Hepatocyte (in vitro differentiated cells): ENCODE measurements at regions not wholly inside any gene's neighbourhood (a gene's known extent, or its start where the extent isn't known, plus 50 kb on each side); places are given as distances from the start of the nearest gene placed in this dataset.

Experiments used
- DNase-seq: peaks from one replicate; pipeline ENCODE4 v3.0.0-alpha.2; 2016; ENCODE audit warnings: low spot score
- H2AFZ ChIP-seq: fragments of 200-600 bp; sonication (generic); 2 replicates; pipeline ENCODE4 v1.6.0; 2016; ENCODE audit warnings: antibody characterized with exemption, mild to moderate bottlenecking
- H3K27ac ChIP-seq: fragments of 200-600 bp; sonication (generic); 2 replicates; pipeline ENCODE4 v1.5.1; 2016; ENCODE audit warnings: mild to moderate bottlenecking
- H3K27me3 ChIP-seq: fragments of 200-600 bp; sonication (generic); 2 replicates; pipeline ENCODE4 v1.6.1; 2016
- H3K36me3 ChIP-seq: fragments of 200-600 bp; sonication (generic); replicated peaks from 2 replicates; pipeline ENCODE4 v1.5.1; 2016; ENCODE audit warnings: low read depth; ENCODE audit not compliant: insufficient read depth
- H3K4me1 ChIP-seq: fragments of 200-600 bp; sonication (generic); 2 replicates; pipeline ENCODE4 v1.5.1; 2016; ENCODE audit warnings: mild to moderate bottlenecking, moderate library complexity; ENCODE audit not compliant: insufficient read depth
- H3K4me2 ChIP-seq: fragments of 200-600 bp; sonication (generic); 2 replicates; pipeline ENCODE4 v1.6.0; 2016
- H3K4me3 ChIP-seq: fragments of 200-600 bp; sonication (generic); 2 replicates; pipeline ENCODE4 v1.5.1; 2016; ENCODE audit warnings: mild to moderate bottlenecking
- H3K79me2 ChIP-seq: fragments of 200-600 bp; sonication (generic); 2 replicates; pipeline ENCODE4 v1.6.0; 2017; ENCODE audit warnings: mild to moderate bottlenecking
- H3K9me2 ChIP-seq: fragments of 200-600 bp; sonication (generic); replicated peaks from 2 replicates; pipeline ENCODE4 v1.6.0; 2017; ENCODE audit warnings: mild to moderate bottlenecking; ENCODE audit not compliant: insufficient read depth
- H3K9me3 ChIP-seq: fragments of 200-600 bp; sonication (generic); 2 replicates; pipeline ENCODE4 v1.5.1; 2016; ENCODE audit warnings: low read depth, mild to moderate bottlenecking
- H4K20me1 ChIP-seq: fragments of 200-600 bp; sonication (generic); 2 replicates; pipeline ENCODE4 v1.6.0; 2016; ENCODE audit warnings: mild to moderate bottlenecking; ENCODE audit not compliant: insufficient read depth, poor library complexity, severe bottlenecking
- CTCF ChIP-seq: fragments of 200-600 bp; sonication (generic); IDR thresholded peaks from 2 replicates; pipeline ENCODE4 v1.5.1; 2016; ENCODE audit warnings: antibody characterized with exemption, mild to moderate bottlenecking; ENCODE audit not compliant: poor library complexity
- EZH2 ChIP-seq: fragments of 200-600 bp; sonication (generic); IDR thresholded peaks from 2 replicates; pipeline ENCODE4 v1.6.1; 2016; ENCODE audit warnings: antibody characterized with exemption, mild to moderate bottlenecking, borderline replicate concordance
- EZH2phosphoT487 ChIP-seq: fragments of 200-600 bp; sonication (generic); IDR thresholded peaks from one replicate; pipeline ENCODE4 v1.6.1; 2018; ENCODE audit warnings: antibody characterized with exemption, mild to moderate bottlenecking, low read depth, moderate library complexity; ENCODE audit not compliant: unreplicated experiment, severe bottlenecking
- WGBS: methylation state at CpG from one replicate; pipeline ENCODE4 v1.1.6; 2016; ENCODE audit warnings: low lambda C conversion rate; ENCODE audit errors: missing lambda C conversion rate; 5-methylcytosine and 5-hydroxymethylcytosine counted together

- Histone ChIP-seq H3K27ac (no peak overlapping the region), H3K9me3 (no peaks in the 10 kb centered on the region), H3K9me2 (no peaks in the 10 kb centered on the region), H4K20me1 (no peaks in the 10 kb centered on the region), H3K79me2 (no peaks in the 10 kb centered on the region), H3K4me1 (no peaks in the 10 kb centered on the region), H3K27me3 (no peaks in the 10 kb centered on the region), H2AFZ (no peak overlapping the region), H3K4me2 (no peak overlapping the region), H3K36me3 (no peaks in the 10 kb centered on the region), H3K4me3 (no peak overlapping the region)
- 90% methylated on average over 18 of the region's 18 CpGs for whole genome bisulfite sequencing
- no peak for DNase-seq
- TF ChIP-seq EZH2 (no peak), CTCF (no peak), EZH2phosphoT487 (no peak)
These were observed 1391.9 kb downstream of the TBC1D22A start for GRCh38 chr22:48154169-48154942.

GRCh38 chr22:48153726-48154125 is 1391.3 kb downstream of the TBC1D22A start:
- Histone ChIP-seq H3K9me2 (no peaks in the 10 kb centered on the region), H3K4me1 (no peaks in the 10 kb centered on the region), H2AFZ (no peak overlapping the region), H3K79me2 (no peaks in the 10 kb centered on the region), H3K36me3 (no peaks in the 10 kb centered on the region), H3K9me3 (no peaks in the 10 kb centered on the region), H3K27me3 (no peaks in the 10 kb centered on the region), H3K27ac (no peak overlapping the region), H4K20me1 (no peaks in the 10 kb centered on the region), H3K4me3 (no peak overlapping the region), H3K4me2 (no peak overlapping the region)
- 91% methylated on average over 10 of the region's 10 CpGs for WGBS
- no peak for DNase-seq
- TF ChIP-seq CTCF: no peak
- TF ChIP-seq EZH2: no peak
- TF ChIP-seq EZH2phosphoT487: no peak

GRCh38 chr22:48152916-48153315 is 1390.5 kb downstream of the TBC1D22A start:
- 93% methylated on average over 16 of the region's 16 CpGs for WGBS
- H3K9me3 ChIP-seq: no peaks in the 10 kb centered on the region
- H3K27me3 ChIP-seq: peaks cover 1% of the 10 kb centered on the region
- H3K9me2 ChIP-seq: no peaks in the 10 kb centered on the region
- no peak overlapping the region for H3K27ac ChIP-seq
- no peak overlapping the region for H3K4me3 ChIP-seq
- H3K4me2 ChIP-seq: no peak overlapping the region
- H4K20me1 ChIP-seq: no peaks in the 10 kb centered on the region
- DNase-seq: no peak
- no peaks in the 10 kb centered on the region for H3K36me3 ChIP-seq
- no peaks in the 10 kb centered on the region for H3K4me1 ChIP-seq
- no peak for TF ChIP-seq EZH2phosphoT487
- no peaks in the 10 kb centered on the region for H3K79me2 ChIP-seq
- H2AFZ ChIP-seq: no peak overlapping the region

- Histone ChIP-seq H3K4me1 (no peaks in the 10 kb centered on the region), H4K20me1 (no peaks in the 10 kb centered on the region), H2AFZ (no peak overlapping the region), H3K27me3 (peaks cover 7% of the 10 kb centered on the region), H3K27ac (no peak overlapping the region), H3K9me3 (no peaks in the 10 kb centered on the region), H3K4me3 (no peak overlapping the region), H3K9me2 (no peaks in the 10 kb centered on the region), H3K4me2 (no peak overlapping the region), H3K36me3 (no peaks in the 10 kb centered on the region), H3K79me2 (no peaks in the 10 kb centered on the region)
- no peak for TF ChIP-seq EZH2
- TF ChIP-seq EZH2phosphoT487: no peak
- no peak for TF ChIP-seq CTCF
- WGBS: 89% methylated on average over 16 of the region's 16 CpGs
- DNase-seq: no peak
These were observed 1389.8 kb downstream of the TBC1D22A start for GRCh38 chr22:48152164-48152775.
